Skeletal muscle cell (primary cell): ENCODE measurements at regions not wholly inside any gene's neighbourhood (a gene's known extent, or its start where the extent isn't known, plus 50 kb on each side); places are given as distances from the start of the nearest gene placed in this dataset.

Experiments used
- DNase-seq: peaks from one replicate; pipeline ENCODE4 v3.0.0-alpha.2; 2010; ENCODE audit warnings: low read depth
- H3K4me3 ChIP-seq: 2 replicates; pipeline ENCODE4 v1.5.1; 2011; ENCODE audit warnings: low read depth, mild to moderate bottlenecking, control low read depth, low read length, moderate library complexity

GRCh38 chr15:31453558-31454318 is 127.1 kb downstream of the KLF13 start:
- no peak overlapping the region for H3K4me3 ChIP-seq
- DNase-seq = no peak

GRCh38 chr15:31455499-31455898 is 128.9 kb downstream of the KLF13 start:
- no peak overlapping the region for H3K4me3 ChIP-seq
- no peak for DNase-seq

- DNase-seq = no peak
- no peak overlapping the region for H3K4me3 ChIP-seq
These were observed 129.9 kb downstream of the KLF13 start for GRCh38 chr15:31456354-31457060.

- no peak for DNase-seq
- no peak overlapping the region for H3K4me3 ChIP-seq
These were observed 130.5 kb downstream of the KLF13 start for GRCh38 chr15:31457161-31457560.

- no peak overlapping the region for H3K4me3 ChIP-seq
- no peak for DNase-seq
These were observed 131.2 kb downstream of the KLF13 start for GRCh38 chr15:31457631-31458526.

- DNase-seq = no peak
- no peak overlapping the region for H3K4me3 ChIP-seq
These were observed 132.2 kb downstream of the KLF13 start for GRCh38 chr15:31458596-31459399.

GRCh38 chr15:31459400-31459748 is 132.7 kb downstream of the KLF13 start:
- no peak for DNase-seq
- H3K4me3 ChIP-seq = no peak overlapping the region

GRCh38 chr15:31461375-31461774 is 134.7 kb downstream of the KLF13 start:
- no peak for DNase-seq
- no peak overlapping the region for H3K4me3 ChIP-seq

- no peak for DNase-seq
- H3K4me3 ChIP-seq = no peak overlapping the region
These were observed 135.4 kb downstream of the KLF13 start for GRCh38 chr15:31461911-31462480.

- no peak for DNase-seq
- no peak overlapping the region for H3K4me3 ChIP-seq
These were observed 137.0 kb downstream of the KLF13 start for GRCh38 chr15:31463521-31464102.

- no peak overlapping the region for H3K4me3 ChIP-seq
- DNase-seq = no peak
These were observed 137.8 kb downstream of the KLF13 start for GRCh38 chr15:31464216-31465082.

GRCh38 chr15:31465083-31465955 is 138.7 kb downstream of the KLF13 start:
- DNase-seq = no peak
- H3K4me3 ChIP-seq = no peak overlapping the region

- H3K4me3 ChIP-seq = no peak overlapping the region
- no peak for DNase-seq
These were observed 140.7 kb downstream of the KLF13 start for GRCh38 chr15:31467361-31467760.

- H3K4me3 ChIP-seq = no peak overlapping the region
- DNase-seq = no peak
These were observed 142.5 kb downstream of the KLF13 start for GRCh38 chr15:31468911-31469785.

GRCh38 chr15:31469786-31470525 is 143.3 kb downstream of the KLF13 start:
- DNase-seq = no peak
- no peak overlapping the region for H3K4me3 ChIP-seq
